RWPE2 (cell line): ENCODE measurements at regions not wholly inside any gene's neighbourhood (a gene's known extent, or its start where the extent isn't known, plus 50 kb on each side); places are given as distances from the start of the nearest gene placed in this dataset.

ENCODE experiments used
- ATAC-seq: fragments of 200-7000 bp; cut with Tn5 transposase; 3 replicates; pipeline ENCODE4 v1.9.1; 2021; ENCODE audit warnings: low read depth
- DNase-seq: peaks from one replicate; pipeline ENCODE4 v3.0.0-alpha.2; 2020; ENCODE audit warnings: low spot score
- H3K27ac ChIP-seq: fragments of 450-650 bp; 2 replicates; pipeline ENCODE4 v1.5.1; 2017; ENCODE audit warnings: mild to moderate bottlenecking; ENCODE audit not compliant: poor library complexity, severe bottlenecking
- H3K27me3 ChIP-seq: fragments of 250-450 bp; sonication (Bioruptor Pico); 2 replicates; pipeline ENCODE4 v1.5.1; 2021; ENCODE audit warnings: mild to moderate bottlenecking, moderate library complexity; ENCODE audit not compliant: insufficient read depth, poor library complexity, severe bottlenecking
- H3K36me3 ChIP-seq: fragments of 250-450 bp; sonication (Bioruptor Pico); 2 replicates; pipeline ENCODE4 v1.5.1; 2020; ENCODE audit warnings: low read depth, mild to moderate bottlenecking, moderate library complexity
- H3K4me1 ChIP-seq: fragments of 250-450 bp; sonication (Bioruptor Pico); 2 replicates; pipeline ENCODE4 v1.5.1; 2021; ENCODE audit warnings: mild to moderate bottlenecking, moderate library complexity; ENCODE audit not compliant: insufficient read depth, poor library complexity, severe bottlenecking
- H3K4me3 ChIP-seq: fragments of 250-450 bp; sonication (Bioruptor Pico); 2 replicates; pipeline ENCODE4 v1.5.1; 2021; ENCODE audit warnings: mild to moderate bottlenecking, moderate library complexity; ENCODE audit not compliant: severe bottlenecking
- H3K9me3 ChIP-seq: fragments of 250-450 bp; sonication (Bioruptor Pico); 2 replicates; pipeline ENCODE4 v1.5.1; 2021; ENCODE audit warnings: mild to moderate bottlenecking, moderate library complexity; ENCODE audit not compliant: severe bottlenecking
- TF ChIP-seq, protein P1 (sequence below): fragments of 450-650 bp; IDR thresholded peaks from one replicate; pipeline ENCODE4 v1.5.1; 2017; ENCODE audit warnings: mild to moderate bottlenecking, moderate library complexity; ENCODE audit not compliant: poor library complexity, severe bottlenecking

- Histone ChIP-seq H3K36me3 (no peaks in the 10 kb centered on the region), H3K4me1 (no peaks in the 10 kb centered on the region), H3K4me3 (no peak overlapping the region), H3K27ac (no peak overlapping the region), H3K9me3 (no peaks in the 10 kb centered on the region), H3K27me3 (peaks cover 25% of the 10 kb centered on the region)
- TF ChIP-seq, protein P1, sequence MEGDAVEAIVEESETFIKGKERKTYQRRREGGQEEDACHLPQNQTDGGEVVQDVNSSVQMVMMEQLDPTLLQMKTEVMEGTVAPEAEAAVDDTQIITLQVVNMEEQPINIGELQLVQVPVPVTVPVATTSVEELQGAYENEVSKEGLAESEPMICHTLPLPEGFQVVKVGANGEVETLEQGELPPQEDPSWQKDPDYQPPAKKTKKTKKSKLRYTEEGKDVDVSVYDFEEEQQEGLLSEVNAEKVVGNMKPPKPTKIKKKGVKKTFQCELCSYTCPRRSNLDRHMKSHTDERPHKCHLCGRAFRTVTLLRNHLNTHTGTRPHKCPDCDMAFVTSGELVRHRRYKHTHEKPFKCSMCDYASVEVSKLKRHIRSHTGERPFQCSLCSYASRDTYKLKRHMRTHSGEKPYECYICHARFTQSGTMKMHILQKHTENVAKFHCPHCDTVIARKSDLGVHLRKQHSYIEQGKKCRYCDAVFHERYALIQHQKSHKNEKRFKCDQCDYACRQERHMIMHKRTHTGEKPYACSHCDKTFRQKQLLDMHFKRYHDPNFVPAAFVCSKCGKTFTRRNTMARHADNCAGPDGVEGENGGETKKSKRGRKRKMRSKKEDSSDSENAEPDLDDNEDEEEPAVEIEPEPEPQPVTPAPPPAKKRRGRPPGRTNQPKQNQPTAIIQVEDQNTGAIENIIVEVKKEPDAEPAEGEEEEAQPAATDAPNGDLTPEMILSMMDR = no peak
- DNase-seq = no peak
- no peak for ATAC-seq
Measured at GRCh38 chr14:57031474-57031873, 221.2 kb upstream of the OTX2 start.

- Histone ChIP-seq H3K36me3 (no peaks in the 10 kb centered on the region), H3K27ac (no peak overlapping the region), H3K4me3 (no peak overlapping the region), H3K27me3 (peaks cover 15% of the 10 kb centered on the region), H3K9me3 (no peaks in the 10 kb centered on the region), H3K4me1 (no peaks in the 10 kb centered on the region)
- TF ChIP-seq, protein P1 = no peak
- no peak for ATAC-seq
- no peak for DNase-seq
Measured at GRCh38 chr14:57029620-57030253, 219.5 kb upstream of the OTX2 start.

DNA sequence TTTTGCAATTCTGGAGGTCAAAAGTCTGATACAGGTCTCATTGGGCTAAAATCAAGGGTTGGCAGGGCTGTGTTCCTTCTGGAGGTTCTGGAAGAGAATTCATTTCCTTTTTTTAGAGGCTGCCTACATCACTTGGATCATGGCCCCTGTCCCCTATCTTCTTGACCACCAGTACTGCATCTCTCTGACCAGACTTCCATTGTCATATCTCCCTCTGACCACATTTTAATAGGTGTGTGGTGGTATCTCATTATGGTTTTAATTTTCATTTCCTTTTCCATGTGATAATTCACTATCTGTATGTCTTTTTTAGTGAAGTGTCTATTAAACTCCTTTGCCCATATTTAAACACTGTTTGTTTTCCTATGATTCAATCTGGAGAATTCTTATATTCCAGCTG, 215.2 kb upstream of the OTX2 start:
- Histone ChIP-seq H3K4me1 (no peaks in the 10 kb centered on the region), H3K36me3 (no peaks in the 10 kb centered on the region), H3K27me3 (peaks cover 20% of the 10 kb centered on the region), H3K27ac (no peak overlapping the region), H3K9me3 (peaks cover 4% of the 10 kb centered on the region), H3K4me3 (no peak overlapping the region)
- TF ChIP-seq, protein P1 = no peak
- DNase-seq (no peak), ATAC-seq (no peak)

- Histone ChIP-seq H3K9me3 (peaks cover 4% of the 10 kb centered on the region), H3K4me1 (no peaks in the 10 kb centered on the region), H3K27ac (no peak overlapping the region), H3K36me3 (no peaks in the 10 kb centered on the region), H3K27me3 (peaks cover 20% of the 10 kb centered on the region), H3K4me3 (no peak overlapping the region)
- TF ChIP-seq, protein P1 = no peak
- ATAC-seq (no peak), DNase-seq (no peak)
Measured at GRCh38 chr14:57022608-57023007, 212.3 kb upstream of the OTX2 start.

DNA sequence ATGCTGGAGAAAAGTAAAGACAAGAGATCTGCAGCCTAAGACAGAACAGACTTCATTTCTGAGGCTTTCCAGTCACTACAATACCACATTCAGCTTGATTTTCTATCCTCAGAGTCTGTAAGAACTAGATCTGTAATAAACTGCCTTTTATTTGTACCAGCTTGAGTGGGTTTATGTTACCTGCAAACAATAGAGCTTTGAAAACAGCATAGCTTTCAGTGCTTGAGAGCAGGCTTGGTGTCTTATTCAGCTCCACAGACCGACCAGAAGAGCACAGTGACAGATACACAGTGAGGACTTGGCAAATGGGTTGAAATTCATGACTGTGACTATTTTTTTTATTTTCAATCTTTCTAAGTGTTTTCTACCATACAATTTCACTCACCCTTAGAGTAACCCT, 207.8 kb upstream of the OTX2 start:
- DNase-seq = no peak
- peaks cover 8% of the 10 kb centered on the region for H3K27me3 ChIP-seq
- H3K36me3 ChIP-seq = no peaks in the 10 kb centered on the region
- no peaks in the 10 kb centered on the region for H3K9me3 ChIP-seq
- H3K4me3 ChIP-seq = no peak overlapping the region
- H3K27ac ChIP-seq = no peak overlapping the region
- H3K4me1 ChIP-seq = no peaks in the 10 kb centered on the region
- TF ChIP-seq, protein P1 = no peak
- no peak for ATAC-seq
